ENCODE measurements at regions not wholly inside any gene's neighbourhood (a gene's known extent, or its start where the extent isn't known, plus 50 kb on each side); places are given as distances from the start of the nearest gene placed in this dataset.

- in situ Hi-C loops (cut with HindIII; ENCODE audit: low sequenced_read_pairs), result no loop called here
- no peak for TF ChIP-seq CTCF (IDR thresholded peaks at IDR 0.05; ENCODE audit: low read depth, low read length, missing control alignments)
- H3K4me3 ChIP-seq (ENCODE audit: low read depth, low read length), result no peak overlapping the region
- DNase-seq (ENCODE audit: low read depth), result no peak
Observed at GRCh38 chr14:56976211-56976610, 165.9 kb upstream of the OTX2 start.

DNA sequence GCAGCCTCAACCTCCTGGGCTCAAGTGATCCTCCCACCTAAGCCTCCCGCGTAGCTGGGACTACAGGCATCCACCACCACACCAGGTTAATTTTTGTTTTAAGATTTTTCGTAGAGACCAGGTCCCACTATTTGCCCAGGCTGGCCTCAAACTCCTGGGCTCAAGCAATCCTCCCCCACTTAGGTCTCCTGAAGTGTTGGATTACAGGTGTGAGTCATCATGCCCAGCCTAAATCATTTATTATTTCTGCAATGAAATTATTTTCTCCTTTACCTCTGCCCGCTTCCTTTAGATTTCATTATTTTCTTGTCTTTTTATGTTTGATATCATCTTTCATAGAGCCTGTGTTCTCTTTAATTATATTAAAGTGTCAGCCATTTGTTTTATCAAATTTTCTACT, 165.2 kb upstream of the OTX2 start:
- in situ Hi-C loops (cut with HindIII; ENCODE audit: low sequenced_read_pairs), result no loop called here

DNA sequence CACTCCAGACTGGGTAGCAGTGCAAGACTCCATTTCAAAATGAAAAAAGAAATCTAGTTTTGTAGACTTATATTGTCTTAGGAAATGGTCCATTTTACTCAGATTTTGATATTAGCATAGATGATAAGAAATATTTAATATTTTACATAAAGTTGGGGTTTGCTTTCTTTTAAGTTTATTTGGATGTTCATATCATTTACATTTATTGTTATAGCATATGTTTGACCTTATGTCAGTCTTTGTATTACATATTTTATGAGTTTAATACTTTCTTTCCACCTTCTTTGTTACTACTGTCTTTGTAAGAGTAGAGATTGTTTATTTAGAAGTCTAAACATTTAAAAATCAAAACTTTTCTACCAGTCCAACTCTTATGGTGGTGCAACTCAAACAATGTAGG, 162.7 kb upstream of the OTX2 start:
- TF ChIP-seq CTCF (IDR thresholded peaks at IDR 0.05; ENCODE audit: low read depth, low read length, missing control alignments), result no peak
- DNase-seq (ENCODE audit: low read depth), result no peak
- in situ Hi-C loops (cut with HindIII; ENCODE audit: low sequenced_read_pairs), result no loop called here

More for the DNA sequence above, 165.2 kb upstream of the OTX2 start:
- DNase-seq (ENCODE audit: low read depth), result no peak
- TF ChIP-seq CTCF (IDR thresholded peaks at IDR 0.05; ENCODE audit: low read depth, low read length, missing control alignments), result no peak
- no peak overlapping the region for H3K4me3 ChIP-seq (ENCODE audit: low read depth, low read length)

GRCh38 chr14:56964895-56965294, 154.6 kb upstream of the OTX2 start:
- in situ Hi-C loops (cut with HindIII; ENCODE audit: low sequenced_read_pairs), result no loop called here
- no peak for DNase-seq (ENCODE audit: low read depth)
- no peak overlapping the region for H3K4me3 ChIP-seq (ENCODE audit: low read depth, low read length)
- no peak for TF ChIP-seq CTCF (IDR thresholded peaks at IDR 0.05; ENCODE audit: low read depth, low read length, missing control alignments)

More for the DNA sequence above, 162.7 kb upstream of the OTX2 start:
- no peak overlapping the region for H3K4me3 ChIP-seq (ENCODE audit: low read depth, low read length)

GRCh38 chr14:56963381-56963780, 153.1 kb upstream of the OTX2 start:
- DNase-seq (ENCODE audit: low read depth), result no peak
- TF ChIP-seq CTCF (IDR thresholded peaks at IDR 0.05; ENCODE audit: low read depth, low read length, missing control alignments), result no peak
- in situ Hi-C loops (cut with HindIII; ENCODE audit: low sequenced_read_pairs), result no loop called here
- no peak overlapping the region for H3K4me3 ChIP-seq (ENCODE audit: low read depth, low read length)

DNA sequence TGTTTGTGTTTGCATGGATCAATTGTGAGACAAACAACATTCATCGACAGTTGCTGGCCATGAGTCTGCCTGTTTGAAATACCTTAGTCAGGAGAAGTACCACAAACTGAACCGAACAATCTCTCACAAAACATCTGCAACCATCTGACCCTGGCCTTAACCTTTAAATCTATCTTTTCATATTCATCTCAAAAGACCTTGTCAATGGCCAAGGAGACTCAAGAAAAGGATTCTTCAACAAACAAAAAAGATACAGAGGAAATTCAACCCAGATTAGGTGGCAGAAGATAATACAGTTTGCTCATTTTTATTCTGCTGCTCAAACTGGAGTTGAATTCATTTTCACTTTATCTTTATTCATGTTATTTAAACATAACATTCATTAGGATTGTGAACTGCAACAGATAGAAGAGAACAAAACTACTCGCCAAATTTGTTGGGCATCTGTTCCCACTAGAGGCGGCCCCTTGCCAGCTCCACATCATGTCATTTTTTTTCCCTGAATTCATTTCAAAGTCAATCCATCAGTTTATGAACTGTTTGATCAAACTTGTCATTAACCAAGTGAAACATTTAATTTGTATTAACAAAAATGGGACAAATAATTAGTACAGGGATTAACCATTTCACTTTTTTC, 152.3 kb upstream of the OTX2 start:
- H3K4me3 ChIP-seq (ENCODE audit: low read depth, low read length), result no peak overlapping the region
- no peak for DNase-seq (ENCODE audit: low read depth)
- in situ Hi-C loops (cut with HindIII; ENCODE audit: low sequenced_read_pairs), result no loop called here
- TF ChIP-seq CTCF (IDR thresholded peaks at IDR 0.05; ENCODE audit: low read depth, low read length, missing control alignments), result no peak
